ENCODE measurements at regions not wholly inside any gene's neighbourhood (a gene's known extent, or its start where the extent isn't known, plus 50 kb on each side); places are given as distances from the start of the nearest gene placed in this dataset.

GRCh38 chr11:128327274-128327673 is 260.1 kb downstream of the ETS1 start:
- TF ChIP-seq JUN (IDR thresholded peaks at IDR 0.05; ENCODE audit: borderline replicate concordance, insufficient read depth, insufficient read length, low read depth) (no peak), MYC (IDR thresholded peaks at IDR 0.05; ENCODE audit: low read depth, low read length) (no peak), CTCF (IDR thresholded peaks at IDR 0.05; ENCODE audit: extremely low read depth in 1 of 2, insufficient read depth in 1 of 2, low read depth in 1 of 2, low read length in 2 of 2) (no peak), POLR2A (IDR thresholded peaks at IDR 0.05; ENCODE audit: low read depth, low read length) (no peak), MAX (IDR thresholded peaks at IDR 0.05; ENCODE audit: insufficient read depth, insufficient read length) (no peak), POLR2AphosphoS5 (IDR thresholded peaks at IDR 0.05; ENCODE audit: insufficient read depth, low read depth, low read length) (no peak), FOS (IDR thresholded peaks at IDR 0.05; ENCODE audit: borderline replicate concordance, insufficient read depth, low read length) (no peak), GATA2 (IDR thresholded peaks at IDR 0.05; ENCODE audit: insufficient read depth, insufficient read length, low read depth, low read length) (no peak), EZH2 (IDR thresholded peaks at IDR 0.05; ENCODE audit: borderline replicate concordance, low read depth, low read length, severe bottlenecking) (no peak)
- no TSS peak for BruUV-seq (replicated peaks)
- Histone ChIP-seq H3K9me3 (replicated peaks; ENCODE audit: control insufficient read depth, insufficient read depth, low read length) (no peaks in the 10 kb centered on the region), H4K20me1 (replicated peaks; ENCODE audit: control insufficient read depth, extremely low read depth, insufficient read depth, low read length) (no peaks in the 10 kb centered on the region), H3K9ac (replicated peaks; ENCODE audit: extremely low read depth, insufficient read depth, low read length) (no peak overlapping the region), H3K27ac (ENCODE audit: insufficient read depth, low read depth, low read length) (no peak overlapping the region), H3K79me2 (ENCODE audit: control insufficient read depth, insufficient read depth, low read length) (no peaks in the 10 kb centered on the region), H3K27me3 (ENCODE audit: control insufficient read depth in 2 of 2, insufficient read depth in 2 of 2, low read length in 2 of 2) (no peaks in the 10 kb centered on the region), H3K4me2 (ENCODE audit: insufficient read depth, low read length) (no peak overlapping the region), H3K9me1 (replicated peaks; ENCODE audit: control insufficient read depth, extremely low read depth, insufficient read depth, low read length) (no peaks in the 10 kb centered on the region), H2AFZ (ENCODE audit: low read depth, low read length) (no peak overlapping the region), H3K36me3 (ENCODE audit: control insufficient read depth in 2 of 2, extremely low read depth in 1 of 2, insufficient read depth in 2 of 2, low read length in 2 of 2) (no peaks in the 10 kb centered on the region), H3K4me3 (replicated peaks in 1 of 3; ENCODE audit: insufficient read depth in 1 of 3, low read depth in 1 of 3, low read length in 3 of 3) (no peak overlapping the region), H3K4me1 (ENCODE audit: control insufficient read depth, extremely low read depth, insufficient read depth, low read length) (peaks cover 22% of the 10 kb centered on the region)
- ChIA-PET CTCF (interaction anchor here (1.1 to 1.7 kb wide), 2 partner anchors 9 to 305 kb away, joined by 3 to 6 read pairs; no protein-coding TSS in a partner anchor), POLR2A (no interaction called here)
- no peak for FAIRE-seq
- dilution Hi-C loops (cut with MboI; ENCODE audit: extremely low pct_ligation_motif_present, low sequenced_read_pairs), result no loop called here
- no peak for DNase-seq (ENCODE audit: low read depth, low spot score)
- intact Hi-C loops (cut with micrococcal nuclease), result no loop called here

Measured in endothelial cell of umbilical vein (primary cell).